CD4-positive, alpha-beta T cell treated with Interleukin-12 subunit alpha and Interleukin-12 subunit beta, for 1 hour (primary cell): ENCODE measurements at regions not wholly inside any gene's neighbourhood (a gene's known extent, or its start where the extent isn't known, plus 50 kb on each side); places are given as distances from the start of the nearest gene placed in this dataset.

Experiments
- DNase-seq: peaks from one replicate; pipeline ENCODE4 v3.0.0-alpha.2; 2020

DNA sequence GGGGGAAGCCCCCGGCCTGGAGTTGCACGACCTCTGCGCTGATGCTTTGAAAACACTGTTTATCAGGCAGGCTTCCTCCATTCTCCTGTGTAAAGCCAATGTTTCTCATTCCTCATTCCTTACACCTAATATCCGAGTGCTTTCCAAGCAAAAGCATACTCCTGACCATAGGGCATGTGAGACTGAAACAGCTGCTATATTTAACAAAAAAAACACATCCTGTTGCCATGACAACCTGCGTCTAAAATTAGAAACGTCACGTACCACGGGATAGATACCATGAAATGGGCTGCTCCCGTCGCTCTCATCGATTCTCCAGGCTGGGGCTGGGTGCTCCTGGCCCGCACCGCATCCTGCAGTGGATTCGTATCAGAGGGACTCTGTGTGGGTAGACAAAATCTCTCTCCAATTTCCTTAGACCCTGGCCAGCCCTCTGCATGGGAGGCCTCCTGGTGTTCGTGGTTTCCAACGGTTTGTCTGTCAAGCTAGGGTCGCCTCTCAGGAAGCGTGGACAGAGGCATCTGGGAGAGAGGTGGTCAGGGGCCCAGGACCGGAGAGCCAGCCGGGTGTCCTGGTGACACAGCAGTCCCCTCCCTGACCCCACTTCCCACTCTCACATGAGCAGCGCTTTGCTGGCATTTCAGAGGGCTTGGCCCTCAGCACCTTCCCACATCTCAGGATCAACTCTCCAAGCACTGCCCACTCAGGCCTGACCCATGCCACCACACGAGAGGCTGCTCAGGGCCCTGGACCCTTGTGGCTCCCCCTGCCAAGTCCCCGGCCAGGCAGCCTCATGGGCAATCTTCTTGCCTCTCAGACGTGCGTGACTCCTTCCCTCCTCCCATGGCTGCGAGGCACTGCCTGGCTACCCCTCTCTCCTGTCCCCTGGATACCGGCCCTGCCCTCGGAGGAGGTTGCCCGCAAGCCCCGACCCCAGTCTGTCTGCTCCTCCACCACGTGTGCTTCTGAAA is 268.1 kb downstream of the NDUFA10 start:
- no peak for DNase-seq

DNA sequence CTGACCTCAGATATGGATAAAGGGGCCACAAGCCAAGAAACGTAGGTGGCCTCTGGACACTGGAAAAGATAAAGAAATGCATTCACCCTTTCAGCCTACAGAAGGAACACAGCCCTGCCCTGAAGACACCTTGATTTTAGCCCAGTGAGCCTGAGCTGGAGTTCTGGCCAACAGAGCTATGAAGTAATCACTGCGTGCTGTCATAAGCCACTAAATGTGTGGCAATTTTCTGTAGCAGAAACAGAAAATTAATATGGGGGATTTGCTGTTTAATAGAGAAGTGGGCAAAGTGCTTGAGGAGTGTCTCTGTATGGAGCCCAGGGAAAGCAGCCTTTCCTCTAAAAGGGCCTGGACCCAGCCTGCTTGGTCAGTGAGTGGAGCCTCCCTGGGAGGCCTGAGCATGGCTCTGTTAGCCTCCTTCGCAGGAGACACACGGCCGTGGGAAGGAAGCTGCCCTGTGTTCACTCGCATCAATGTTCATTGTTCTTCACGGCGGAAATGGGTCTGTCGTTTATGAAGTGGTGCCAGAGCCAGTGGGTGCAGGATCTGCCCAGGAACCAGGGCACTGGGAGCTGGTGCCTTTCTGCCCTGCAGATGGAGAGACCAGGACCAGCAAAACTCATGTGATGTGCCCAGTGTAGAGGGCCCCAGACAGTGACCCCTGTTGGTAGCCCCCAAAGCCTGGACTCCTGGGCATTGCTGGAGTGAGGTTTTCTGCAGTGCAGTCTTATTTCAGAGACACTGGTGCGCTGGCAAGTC is 268.9 kb downstream of the NDUFA10 start:
- no peak for DNase-seq

- no peak for DNase-seq
Measured at GRCh38 chr2:239753401-239753837, 271.7 kb downstream of the NDUFA10 start.

- no peak for DNase-seq
Measured at GRCh38 chr2:239752951-239753350, 272.2 kb downstream of the NDUFA10 start.

DNA sequence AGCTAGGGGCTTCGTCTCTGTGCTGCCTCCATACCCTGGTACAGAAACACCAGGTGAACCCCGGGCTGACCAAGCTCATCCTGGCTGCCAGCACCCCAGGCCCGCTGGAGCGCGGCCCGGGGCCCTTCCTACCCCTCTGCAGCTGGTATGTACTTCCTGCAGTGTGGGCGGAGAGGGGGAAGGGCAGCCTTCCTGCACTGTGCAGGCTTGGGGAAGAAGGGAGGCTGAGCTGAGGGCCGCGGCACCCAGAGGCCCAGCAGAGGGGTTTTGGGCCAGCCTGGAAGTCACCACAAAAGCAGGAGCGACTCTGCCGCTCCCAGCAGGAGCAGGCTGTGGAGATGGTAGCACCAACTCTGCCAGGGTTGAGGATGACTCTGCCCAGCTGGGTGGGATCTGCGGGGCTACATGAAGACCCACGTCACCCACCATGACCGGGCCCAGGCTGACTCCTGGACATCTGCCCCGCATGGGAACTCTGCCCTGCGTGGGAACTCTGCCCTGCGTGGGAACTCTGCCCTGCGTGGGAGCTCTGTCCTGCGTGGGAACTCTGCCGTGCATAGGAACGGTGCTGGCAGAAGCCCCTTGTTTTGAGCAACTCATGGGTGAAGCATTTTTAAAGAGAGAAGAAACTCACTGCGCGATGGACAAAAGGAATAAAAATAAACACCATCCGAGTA is 273.3 kb downstream of the NDUFA10 start:
- peak; percentile 7 for DNase-seq

- no peak for DNase-seq
Measured at GRCh38 chr2:239750929-239751678, 274.0 kb downstream of the NDUFA10 start.

- no peak for DNase-seq
Measured at GRCh38 chr2:239750045-239750835, 274.9 kb downstream of the NDUFA10 start.

GRCh38 chr2:239749272-239749873 is 275.8 kb downstream of the NDUFA10 start:
- DNase-seq, result no peak

DNA sequence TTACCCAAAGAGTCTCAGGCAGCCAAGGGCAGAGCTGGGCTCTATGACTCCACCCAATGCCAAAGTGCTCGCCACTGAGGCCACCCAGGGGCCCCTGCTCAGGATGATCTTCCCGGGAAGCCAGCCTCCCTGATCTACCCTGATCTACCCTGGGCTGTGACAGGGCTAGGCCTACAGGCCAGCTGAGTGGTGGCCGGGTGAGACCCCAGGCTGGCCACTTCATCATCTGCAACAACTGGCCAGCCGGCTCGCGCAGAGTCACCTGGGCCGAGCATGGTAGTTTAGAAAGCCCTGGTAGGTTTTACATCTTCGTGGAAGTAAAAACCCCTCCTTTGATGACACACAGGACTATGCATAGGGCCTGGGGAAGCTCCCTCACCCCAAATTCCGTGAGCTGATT is 276.3 kb downstream of the NDUFA10 start:
- no peak for DNase-seq

DNA sequence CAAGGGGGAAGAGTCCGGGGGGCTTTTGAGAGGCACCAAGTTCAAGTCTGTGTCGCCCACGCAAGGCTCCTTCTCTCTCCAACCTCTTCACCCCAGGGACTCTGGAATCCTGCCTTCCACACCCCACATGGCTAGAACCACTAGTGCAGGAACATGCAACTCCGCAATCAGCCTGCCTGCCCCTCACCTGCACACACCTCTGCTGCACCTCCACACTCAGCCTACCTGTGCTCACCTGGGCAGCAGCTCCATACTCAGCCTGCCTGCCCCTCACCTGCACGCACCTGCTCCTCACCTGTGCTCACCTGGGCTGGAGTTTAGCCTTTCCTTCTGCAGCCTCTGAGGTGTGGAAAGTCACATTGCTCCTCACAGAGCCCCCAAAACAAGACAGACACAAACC is 277.4 kb downstream of the NDUFA10 start:
- DNase-seq, result no peak

GRCh38 chr2:239747274-239747673 is 277.9 kb downstream of the NDUFA10 start:
- no peak for DNase-seq

- no peak for DNase-seq
Measured at GRCh38 chr2:239746559-239747246, 278.4 kb downstream of the NDUFA10 start.

GRCh38 chr2:239745386-239746227 is 279.5 kb downstream of the NDUFA10 start:
- no peak for DNase-seq

DNA sequence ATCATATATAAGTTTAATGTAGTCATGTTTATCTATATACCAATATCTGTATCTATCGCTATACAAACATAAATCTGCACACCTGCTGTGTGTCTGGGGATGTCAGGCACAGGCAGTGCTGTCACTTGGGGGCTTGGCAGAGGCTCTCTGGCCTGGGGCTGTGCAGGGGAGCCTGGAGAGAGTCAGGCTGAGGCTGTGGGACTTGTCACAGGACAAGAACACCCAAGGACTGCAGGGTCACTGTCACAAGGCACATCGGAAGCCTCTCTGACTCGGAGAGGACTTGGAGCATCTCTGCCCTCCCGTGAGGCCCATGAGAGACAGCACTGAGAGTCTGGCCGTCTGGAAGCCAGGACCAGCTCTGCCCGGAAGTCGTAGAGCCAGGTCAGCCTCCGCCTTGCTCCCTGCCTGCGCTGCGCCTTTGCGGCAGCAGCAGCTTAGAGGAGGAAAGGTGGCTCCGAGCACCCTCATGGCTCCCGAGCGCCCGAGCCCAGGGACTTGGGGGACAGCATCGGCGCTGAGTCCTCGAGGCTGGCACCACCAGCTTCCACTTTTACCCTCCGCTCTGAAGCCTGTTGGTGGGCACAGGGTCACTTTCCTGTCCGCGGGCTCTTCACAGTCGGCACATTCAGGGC is 280.3 kb downstream of the NDUFA10 start:
- no peak for DNase-seq

GRCh38 chr2:239743206-239743605 is 281.9 kb downstream of the NDUFA10 start:
- DNase-seq, result no peak

DNA sequence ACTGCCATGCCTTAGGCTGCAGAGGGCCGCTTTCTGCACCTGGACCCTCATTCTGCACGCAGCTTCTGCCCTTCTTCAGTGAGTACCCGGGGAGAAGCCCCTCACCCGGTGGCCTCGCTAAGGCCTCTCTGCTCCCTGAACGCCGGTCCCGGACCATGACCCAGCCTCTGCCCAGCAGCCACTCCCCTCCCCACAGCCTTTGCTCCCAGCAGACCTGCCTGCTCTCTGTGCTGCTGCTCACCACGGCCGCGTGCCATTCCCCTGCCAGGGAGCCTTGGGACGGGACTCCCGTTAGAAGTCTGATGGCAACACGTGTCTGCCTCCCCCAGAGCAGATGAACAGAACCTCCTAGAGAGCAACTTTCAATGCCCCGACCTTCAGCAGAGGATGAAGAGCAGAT is 282.8 kb downstream of the NDUFA10 start:
- DNase-seq, result no peak

DNA sequence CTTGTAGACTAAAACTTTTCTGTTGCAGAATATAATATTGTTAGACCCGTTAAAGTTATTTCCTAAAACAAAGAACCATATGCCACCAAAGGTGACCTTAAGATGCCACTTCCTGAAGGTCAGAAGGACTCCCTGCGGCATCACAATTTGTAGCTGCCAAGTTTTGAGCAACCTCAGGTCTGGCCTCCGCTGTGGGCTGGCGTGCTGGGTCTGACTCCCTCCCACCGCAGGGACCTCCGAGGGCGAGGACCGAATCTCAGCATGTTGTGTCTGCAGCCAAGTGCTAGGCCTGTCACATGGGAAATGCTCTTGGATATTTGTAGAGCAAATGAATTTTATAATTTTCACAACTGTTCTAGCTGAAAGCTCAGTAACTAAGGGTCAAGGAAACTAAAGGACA is 285.9 kb downstream of the NDUFA10 start:
- no peak for DNase-seq

GRCh38 chr2:239738159-239738558 is 287.0 kb downstream of the NDUFA10 start:
- no peak for DNase-seq

DNA sequence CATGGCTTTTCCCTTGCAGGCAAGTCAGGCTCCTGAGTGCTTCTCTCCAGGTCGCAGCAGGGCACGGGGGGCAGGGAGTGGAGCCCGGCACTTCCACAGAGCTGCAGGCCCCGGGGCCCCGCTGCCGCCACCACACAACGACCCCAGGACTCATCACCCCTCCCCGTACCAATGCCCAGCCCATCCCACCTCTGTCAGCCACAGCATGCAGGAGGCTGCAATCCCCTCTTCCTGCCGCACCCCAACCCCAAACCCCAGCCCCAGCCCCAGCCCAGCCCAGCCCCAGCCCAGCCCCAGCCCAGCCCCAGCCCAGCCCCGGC is 288.0 kb downstream of the NDUFA10 start:
- no peak for DNase-seq
